Medulla oblongata (tissue), 1 donor: ENCODE measurements at regions not wholly inside any gene's neighbourhood (a gene's known extent, or its start where the extent isn't known, plus 50 kb on each side); places are given as distances from the start of the nearest gene placed in this dataset.

Experiments
- DNase-seq: peaks from one replicate; pipeline ENCODE4 v3.0.0-alpha.2; 2015; ENCODE audit errors: extremely low spot score

- DNase-seq: no peak
Observed at GRCh38 chr6:119610265-119610664, 260.7 kb upstream of the MAN1A1 start.

- DNase-seq: no peak
Observed at GRCh38 chr6:119609865-119610264, 260.3 kb upstream of the MAN1A1 start.

- no peak for DNase-seq
Observed at GRCh38 chr6:119608994-119609393, 259.4 kb upstream of the MAN1A1 start.

GRCh38 chr6:119604124-119604523, 254.6 kb upstream of the MAN1A1 start:
- DNase-seq: no peak

GRCh38 chr6:119603501-119603900, 253.9 kb upstream of the MAN1A1 start:
- DNase-seq: no peak

GRCh38 chr6:119602215-119603178, 252.9 kb upstream of the MAN1A1 start:
- no peak for DNase-seq

- no peak for DNase-seq
Observed at GRCh38 chr6:119598883-119599282, 249.3 kb upstream of the MAN1A1 start.

- DNase-seq: no peak
Observed at GRCh38 chr6:119594907-119595306, 245.3 kb upstream of the MAN1A1 start.

- no peak for DNase-seq
Observed at GRCh38 chr6:119591235-119591634, 241.7 kb upstream of the MAN1A1 start.

- DNase-seq: no peak
Observed at GRCh38 chr6:119590066-119590465, 240.5 kb upstream of the MAN1A1 start.

GRCh38 chr6:119587537-119587936, 238.0 kb upstream of the MAN1A1 start:
- no peak for DNase-seq

GRCh38 chr6:119586250-119586882, 236.8 kb upstream of the MAN1A1 start:
- DNase-seq: no peak

- no peak for DNase-seq
Observed at GRCh38 chr6:119584088-119584487, 234.5 kb upstream of the MAN1A1 start.

GRCh38 chr6:119581220-119581619, 231.7 kb upstream of the MAN1A1 start:
- no peak for DNase-seq

GRCh38 chr6:119575721-119576120, 226.2 kb upstream of the MAN1A1 start:
- DNase-seq: no peak

GRCh38 chr6:119568580-119568979, 219.0 kb upstream of the MAN1A1 start:
- no peak for DNase-seq

- no peak for DNase-seq
Observed at GRCh38 chr6:119566546-119567260, 217.1 kb upstream of the MAN1A1 start.

- DNase-seq: no peak
Observed at GRCh38 chr6:119565893-119566292, 216.3 kb upstream of the MAN1A1 start.

- no peak for DNase-seq
Observed at GRCh38 chr6:119562168-119562567, 212.6 kb upstream of the MAN1A1 start.

GRCh38 chr6:119559586-119559985, 210.0 kb upstream of the MAN1A1 start:
- no peak for DNase-seq

GRCh38 chr6:119557239-119557638, 207.7 kb upstream of the MAN1A1 start:
- no peak for DNase-seq

- no peak for DNase-seq
Observed at GRCh38 chr6:119552021-119552420, 202.5 kb upstream of the MAN1A1 start.
